ENCODE measurements at regions not wholly inside any gene's neighbourhood (a gene's known extent, or its start where the extent isn't known, plus 50 kb on each side); places are given as distances from the start of the nearest gene placed in this dataset.

DNA sequence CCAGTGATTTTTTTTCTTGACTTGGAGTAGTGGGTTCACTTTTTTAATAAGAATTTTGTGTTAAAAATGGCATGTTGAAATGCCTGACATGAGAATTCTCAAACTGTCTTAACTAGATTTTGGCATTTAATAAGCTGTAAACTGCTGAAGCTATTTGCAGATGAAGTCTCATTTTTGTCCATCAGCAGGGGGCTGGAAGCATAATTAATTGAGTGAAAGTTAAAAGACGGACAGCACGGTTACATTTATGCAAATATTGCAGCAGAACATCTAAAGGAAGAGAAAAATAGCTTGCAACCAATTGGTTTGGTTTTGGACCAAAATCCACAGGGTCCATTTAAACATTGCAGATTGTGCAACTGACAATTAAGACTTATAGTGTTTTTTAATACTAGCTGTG is 837.3 kb upstream of the KLHL1 start:
- TF ChIP-seq POLR2AphosphoS5 (IDR thresholded peaks at IDR 0.05; ENCODE audit: borderline replicate concordance, low read depth, low read length) (no peak), EZH2 (IDR thresholded peaks at IDR 0.05) (no peak), FOXP2 (optimal IDR thresholded peaks at IDR 0.05; ENCODE audit: control extremely low read depth, extremely low read length, insufficient read depth) (no peak)

Data from SK-N-MC (cell line).